ENCODE measurements at regions not wholly inside any gene's neighbourhood (a gene's known extent, or its start where the extent isn't known, plus 50 kb on each side); places are given as distances from the start of the nearest gene placed in this dataset.

- TF ChIP-seq CTCF (IDR thresholded peaks at IDR 0.05; ENCODE audit: low read depth, low read length, poor library complexity, severe bottlenecking) = no peak
- no peak for TF ChIP-seq EZH2phosphoT487 (IDR thresholded peaks at IDR 0.05; ENCODE audit: borderline replicate concordance, low read length)
Measured at GRCh38 chr16:26762594-26762993, 304.1 kb upstream of the C16orf82 start.
